ENCODE measurements at regions not wholly inside any gene's neighbourhood (a gene's known extent, or its start where the extent isn't known, plus 50 kb on each side); places are given as distances from the start of the nearest gene placed in this dataset.

- TF ChIP-seq, protein P1, sequence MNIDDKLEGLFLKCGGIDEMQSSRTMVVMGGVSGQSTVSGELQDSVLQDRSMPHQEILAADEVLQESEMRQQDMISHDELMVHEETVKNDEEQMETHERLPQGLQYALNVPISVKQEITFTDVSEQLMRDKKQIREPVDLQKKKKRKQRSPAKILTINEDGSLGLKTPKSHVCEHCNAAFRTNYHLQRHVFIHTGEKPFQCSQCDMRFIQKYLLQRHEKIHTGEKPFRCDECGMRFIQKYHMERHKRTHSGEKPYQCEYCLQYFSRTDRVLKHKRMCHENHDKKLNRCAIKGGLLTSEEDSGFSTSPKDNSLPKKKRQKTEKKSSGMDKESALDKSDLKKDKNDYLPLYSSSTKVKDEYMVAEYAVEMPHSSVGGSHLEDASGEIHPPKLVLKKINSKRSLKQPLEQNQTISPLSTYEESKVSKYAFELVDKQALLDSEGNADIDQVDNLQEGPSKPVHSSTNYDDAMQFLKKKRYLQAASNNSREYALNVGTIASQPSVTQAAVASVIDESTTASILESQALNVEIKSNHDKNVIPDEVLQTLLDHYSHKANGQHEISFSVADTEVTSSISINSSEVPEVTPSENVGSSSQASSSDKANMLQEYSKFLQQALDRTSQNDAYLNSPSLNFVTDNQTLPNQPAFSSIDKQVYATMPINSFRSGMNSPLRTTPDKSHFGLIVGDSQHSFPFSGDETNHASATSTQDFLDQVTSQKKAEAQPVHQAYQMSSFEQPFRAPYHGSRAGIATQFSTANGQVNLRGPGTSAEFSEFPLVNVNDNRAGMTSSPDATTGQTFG (tag by site-specific recombination; IDR thresholded peaks at IDR 0.05; ENCODE audit: borderline replicate concordance), result no peak
- TF ChIP-seq ZNF654 (tag by site-specific recombination; IDR thresholded peaks at IDR 0.05; ENCODE audit: low read depth) (no peak), ZNF660 (tag by site-specific recombination; IDR thresholded peaks at IDR 0.05) (0 out of 2 replicates have a peak, but pooled peaks have one; percentile 36), ZNF518A (tag by site-specific recombination; conservative IDR thresholded peaks at IDR 0.05; ENCODE audit: low read depth) (peak; percentile 37; the same call in 1 of the 2 replicates), BCL11B (tag by site-specific recombination; IDR thresholded peaks at IDR 0.05; ENCODE audit: low read depth) (no peak), BCL11A (tag by site-specific recombination; IDR thresholded peaks at IDR 0.05; ENCODE audit: low read depth) (no peak), ZBTB17 (tag by site-specific recombination; IDR thresholded peaks at IDR 0.05) (peak; percentile 13; the same call in 1 of the 2 replicates), ZNF426 (tag by site-specific recombination; IDR thresholded peaks at IDR 0.05) (no peak), ZNF610 (tag by site-specific recombination; IDR thresholded peaks at IDR 0.05; ENCODE audit: borderline replicate concordance) (no peak), ZNF16 (tag by site-specific recombination; IDR thresholded peaks at IDR 0.05; ENCODE audit: low read depth) (no peak), KLF9 (tag by site-specific recombination; IDR thresholded peaks at IDR 0.05; ENCODE audit: low read depth) (no peak), ZNF629 (tag by site-specific recombination; IDR thresholded peaks at IDR 0.05) (no peak), ZNF791 (tag by site-specific recombination; IDR thresholded peaks at IDR 0.05) (no peak), ZNF664 (tag by site-specific recombination; IDR thresholded peaks at IDR 0.05) (no peak), PRDM4 (tag by site-specific recombination; IDR thresholded peaks at IDR 0.05) (no peak)
- TF ChIP-seq, protein P2, sequence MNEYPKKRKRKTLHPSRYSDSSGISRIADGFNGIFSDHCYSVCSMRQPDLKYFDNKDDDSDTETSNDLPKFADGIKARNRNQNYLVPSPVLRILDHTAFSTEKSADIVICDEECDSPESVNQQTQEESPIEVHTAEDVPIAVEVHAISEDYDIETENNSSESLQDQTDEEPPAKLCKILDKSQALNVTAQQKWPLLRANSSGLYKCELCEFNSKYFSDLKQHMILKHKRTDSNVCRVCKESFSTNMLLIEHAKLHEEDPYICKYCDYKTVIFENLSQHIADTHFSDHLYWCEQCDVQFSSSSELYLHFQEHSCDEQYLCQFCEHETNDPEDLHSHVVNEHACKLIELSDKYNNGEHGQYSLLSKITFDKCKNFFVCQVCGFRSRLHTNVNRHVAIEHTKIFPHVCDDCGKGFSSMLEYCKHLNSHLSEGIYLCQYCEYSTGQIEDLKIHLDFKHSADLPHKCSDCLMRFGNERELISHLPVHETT (tag by site-specific recombination; IDR thresholded peaks at IDR 0.05), result no peak
- TF ChIP-seq, protein P3, sequence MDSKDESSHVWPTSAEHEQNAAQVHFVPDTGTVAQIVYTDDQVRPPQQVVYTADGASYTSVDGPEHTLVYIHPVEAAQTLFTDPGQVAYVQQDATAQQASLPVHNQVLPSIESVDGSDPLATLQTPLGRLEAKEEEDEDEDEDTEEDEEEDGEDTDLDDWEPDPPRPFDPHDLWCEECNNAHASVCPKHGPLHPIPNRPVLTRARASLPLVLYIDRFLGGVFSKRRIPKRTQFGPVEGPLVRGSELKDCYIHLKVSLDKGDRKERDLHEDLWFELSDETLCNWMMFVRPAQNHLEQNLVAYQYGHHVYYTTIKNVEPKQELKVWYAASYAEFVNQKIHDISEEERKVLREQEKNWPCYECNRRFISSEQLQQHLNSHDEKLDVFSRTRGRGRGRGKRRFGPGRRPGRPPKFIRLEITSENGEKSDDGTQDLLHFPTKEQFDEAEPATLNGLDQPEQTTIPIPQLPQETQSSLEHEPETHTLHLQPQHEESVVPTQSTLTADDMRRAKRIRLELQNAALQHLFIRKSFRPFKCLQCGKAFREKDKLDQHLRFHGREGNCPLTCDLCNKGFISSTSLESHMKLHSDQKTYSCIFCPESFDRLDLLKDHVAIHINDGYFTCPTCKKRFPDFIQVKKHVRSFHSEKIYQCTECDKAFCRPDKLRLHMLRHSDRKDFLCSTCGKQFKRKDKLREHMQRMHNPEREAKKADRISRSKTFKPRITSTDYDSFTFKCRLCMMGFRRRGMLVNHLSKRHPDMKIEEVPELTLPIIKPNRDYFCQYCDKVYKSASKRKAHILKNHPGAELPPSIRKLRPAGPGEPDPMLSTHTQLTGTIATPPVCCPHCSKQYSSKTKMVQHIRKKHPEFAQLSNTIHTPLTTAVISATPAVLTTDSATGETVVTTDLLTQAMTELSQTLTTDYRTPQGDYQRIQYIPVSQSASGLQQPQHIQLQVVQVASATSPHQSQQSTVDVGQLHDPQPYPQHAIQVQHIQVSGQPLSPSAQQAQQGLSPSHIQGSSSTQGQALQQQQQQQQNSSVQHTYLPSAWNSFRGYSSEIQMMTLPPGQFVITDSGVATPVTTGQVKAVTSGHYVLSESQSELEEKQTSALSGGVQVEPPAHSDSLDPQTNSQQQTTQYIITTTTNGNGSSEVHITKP (tag by site-specific recombination; IDR thresholded peaks at IDR 0.05), result no peak; the same call in 1 of the 2 replicates
Observed at GRCh38 chr2:66686755-66687154, 251.8 kb downstream of the MEIS1 start (continued).
